ENCODE measurements at regions not wholly inside any gene's neighbourhood (a gene's known extent, or its start where the extent isn't known, plus 50 kb on each side); places are given as distances from the start of the nearest gene placed in this dataset.

DNA sequence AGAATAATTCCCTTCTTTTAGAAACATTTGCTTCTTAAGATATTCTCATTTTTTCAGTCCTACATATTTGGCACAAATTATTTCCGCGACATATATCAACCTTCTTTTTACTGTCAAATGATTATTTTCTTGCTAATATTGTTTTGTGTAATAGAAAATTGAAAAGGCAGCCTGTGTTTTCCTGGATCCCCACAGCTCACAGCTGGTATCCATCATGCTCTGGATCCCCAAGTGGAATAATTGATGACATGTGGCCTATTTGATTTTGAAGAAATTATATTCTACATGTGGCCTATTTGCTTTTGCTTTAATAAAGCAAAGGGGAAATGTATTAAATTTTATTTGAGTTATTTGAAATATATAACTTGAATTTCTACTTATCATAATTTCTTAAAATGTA is 199.4 kb upstream of the LUZP2 start:
- no peak for DNase-seq (ENCODE audit: low read depth in 2 of 2)
- no peak overlapping the region for H3K4me3 ChIP-seq (replicated peaks in 1 of 2; ENCODE audit: low read depth in 2 of 2, low read length in 2 of 2)
- TF ChIP-seq, protein P1, sequence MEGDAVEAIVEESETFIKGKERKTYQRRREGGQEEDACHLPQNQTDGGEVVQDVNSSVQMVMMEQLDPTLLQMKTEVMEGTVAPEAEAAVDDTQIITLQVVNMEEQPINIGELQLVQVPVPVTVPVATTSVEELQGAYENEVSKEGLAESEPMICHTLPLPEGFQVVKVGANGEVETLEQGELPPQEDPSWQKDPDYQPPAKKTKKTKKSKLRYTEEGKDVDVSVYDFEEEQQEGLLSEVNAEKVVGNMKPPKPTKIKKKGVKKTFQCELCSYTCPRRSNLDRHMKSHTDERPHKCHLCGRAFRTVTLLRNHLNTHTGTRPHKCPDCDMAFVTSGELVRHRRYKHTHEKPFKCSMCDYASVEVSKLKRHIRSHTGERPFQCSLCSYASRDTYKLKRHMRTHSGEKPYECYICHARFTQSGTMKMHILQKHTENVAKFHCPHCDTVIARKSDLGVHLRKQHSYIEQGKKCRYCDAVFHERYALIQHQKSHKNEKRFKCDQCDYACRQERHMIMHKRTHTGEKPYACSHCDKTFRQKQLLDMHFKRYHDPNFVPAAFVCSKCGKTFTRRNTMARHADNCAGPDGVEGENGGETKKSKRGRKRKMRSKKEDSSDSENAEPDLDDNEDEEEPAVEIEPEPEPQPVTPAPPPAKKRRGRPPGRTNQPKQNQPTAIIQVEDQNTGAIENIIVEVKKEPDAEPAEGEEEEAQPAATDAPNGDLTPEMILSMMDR (IDR thresholded peaks at IDR 0.05; ENCODE audit: low read depth, low read length): no peak

DNA sequence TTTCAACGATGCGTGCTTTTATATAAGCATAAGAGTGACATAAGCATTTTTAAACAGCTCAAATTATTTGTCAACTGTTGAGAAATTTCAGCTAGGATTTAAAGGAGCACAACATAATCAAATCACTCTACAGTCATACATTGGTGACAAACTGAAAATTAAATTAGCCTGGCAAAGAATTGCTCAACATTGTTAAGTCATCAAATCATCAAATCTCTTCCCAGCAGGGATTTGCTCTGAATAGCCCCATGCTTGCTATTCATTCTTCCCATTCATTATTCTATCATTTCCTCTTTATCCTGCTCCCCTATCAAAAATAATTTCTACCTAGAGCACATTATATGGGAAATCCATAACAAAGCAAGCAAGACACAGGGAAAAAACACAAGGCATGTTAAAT is 198.7 kb upstream of the LUZP2 start:
- DNase-seq (ENCODE audit: low read depth in 2 of 2): no peak
- H3K4me3 ChIP-seq (replicated peaks in 1 of 2; ENCODE audit: low read depth in 2 of 2, low read length in 2 of 2): no peak overlapping the region
- TF ChIP-seq, protein P1 (IDR thresholded peaks at IDR 0.05; ENCODE audit: low read depth, low read length): no peak

DNA sequence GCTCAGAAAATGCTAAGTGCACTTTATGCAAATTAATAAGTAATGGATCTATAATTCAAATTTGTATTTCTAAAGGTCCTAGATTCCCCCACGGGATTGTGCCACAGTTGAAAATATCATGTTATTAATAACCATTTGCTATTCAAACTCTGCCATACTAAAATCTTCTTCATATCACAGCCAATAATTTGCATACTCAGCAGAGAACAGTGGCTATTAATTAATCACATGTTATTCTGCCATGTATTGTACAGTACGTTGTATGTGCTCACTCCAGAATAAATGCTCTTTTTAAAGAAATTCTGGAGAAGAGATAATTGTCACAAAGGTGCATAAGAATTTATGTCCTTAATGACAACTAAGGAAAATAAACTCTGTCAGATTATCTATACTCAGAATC is 184.9 kb upstream of the LUZP2 start:
- no peak for DNase-seq (ENCODE audit: low read depth in 2 of 2)
- H3K4me3 ChIP-seq (replicated peaks in 1 of 2; ENCODE audit: low read depth in 2 of 2, low read length in 2 of 2): no peak overlapping the region
- TF ChIP-seq, protein P1 (IDR thresholded peaks at IDR 0.05; ENCODE audit: low read depth, low read length): no peak

DNA sequence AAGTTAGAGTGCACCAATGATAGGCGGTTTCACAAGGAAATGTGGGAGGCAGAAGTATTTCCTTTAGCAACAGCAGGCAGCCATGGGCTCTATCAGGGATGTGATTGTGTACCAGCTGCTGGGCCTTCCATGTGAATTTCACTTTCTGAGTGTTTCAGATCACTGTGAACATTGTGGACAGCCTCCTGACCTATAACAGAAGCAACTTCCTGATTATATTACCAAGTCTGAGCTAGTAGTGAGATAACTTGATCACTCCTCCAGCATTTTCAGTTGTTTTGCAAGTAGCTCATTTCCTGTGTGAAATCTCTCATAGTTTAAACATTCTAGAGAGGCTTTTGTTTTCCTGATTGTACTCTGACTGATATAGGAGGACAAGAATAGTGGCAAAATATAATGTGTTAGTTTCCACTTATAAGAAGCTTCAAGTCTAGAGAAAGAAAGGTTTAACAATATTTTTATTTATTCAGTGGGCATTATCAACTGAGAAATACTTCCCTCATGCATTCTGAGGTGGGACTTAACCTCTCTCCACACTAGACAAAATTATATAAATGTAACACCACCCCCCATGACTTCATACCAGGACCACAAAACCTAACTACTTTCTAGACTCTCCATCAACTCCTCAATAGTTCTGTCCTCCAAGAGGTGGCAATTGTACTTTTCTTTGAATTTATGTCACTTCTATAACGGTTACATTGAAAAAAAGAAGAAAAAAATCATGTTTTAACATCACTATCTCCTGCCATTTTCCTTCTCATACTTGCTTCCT is 184.2 kb upstream of the LUZP2 start:
- peak; percentile 36 to 84 for DNase-seq (ENCODE audit: low read depth in 2 of 2)
- TF ChIP-seq, protein P1 (IDR thresholded peaks at IDR 0.05; ENCODE audit: low read depth, low read length): no peak
- no peak overlapping the region for H3K4me3 ChIP-seq (replicated peaks in 1 of 2; ENCODE audit: low read depth in 2 of 2, low read length in 2 of 2)

DNA sequence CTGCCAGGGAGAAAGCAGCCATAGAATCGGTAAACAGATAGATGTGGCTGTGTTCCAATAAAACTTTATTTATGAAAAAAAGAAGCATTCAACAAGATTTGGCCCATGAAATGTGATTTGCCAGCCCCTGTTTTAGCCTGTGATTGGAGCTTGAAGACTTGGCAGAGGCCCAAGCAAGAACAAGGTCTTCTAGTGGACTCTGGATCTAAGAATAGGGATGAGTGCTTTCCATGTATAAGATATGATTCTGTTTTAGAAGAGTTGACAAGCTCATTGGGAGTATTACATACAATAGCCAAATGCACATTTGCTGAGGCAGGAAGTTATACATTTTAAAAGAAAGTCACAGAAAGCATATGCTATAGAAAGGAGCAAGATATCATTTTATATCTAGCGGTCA is 175.6 kb upstream of the LUZP2 start:
- H3K4me3 ChIP-seq (replicated peaks in 1 of 2; ENCODE audit: low read depth in 2 of 2, low read length in 2 of 2): no peak overlapping the region
- TF ChIP-seq, protein P1 (IDR thresholded peaks at IDR 0.05; ENCODE audit: low read depth, low read length): no peak
- no peak for DNase-seq (ENCODE audit: low read depth in 2 of 2)

DNA sequence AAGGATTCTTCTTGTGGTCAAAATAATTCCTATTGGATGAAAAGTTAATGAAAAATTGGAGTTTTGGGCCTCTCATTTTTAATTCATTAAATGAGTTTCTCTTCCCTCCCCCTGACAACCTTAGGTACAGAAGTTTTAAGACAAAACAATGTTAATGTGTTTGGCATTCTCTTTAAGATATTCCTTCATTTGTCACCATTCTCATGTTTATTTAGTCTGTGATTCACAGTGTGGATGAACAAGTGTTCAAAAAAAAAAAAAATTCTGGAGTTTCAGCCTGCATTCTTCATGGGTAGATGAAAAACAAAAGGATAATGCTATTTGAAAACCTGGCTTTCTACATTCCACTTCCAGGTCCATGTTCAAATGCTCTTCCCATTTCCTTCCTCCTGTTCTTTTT is 172.6 kb upstream of the LUZP2 start:
- DNase-seq (ENCODE audit: low read depth in 2 of 2): peak in 1 of 2 donors; percentile 15
- TF ChIP-seq, protein P1 (IDR thresholded peaks at IDR 0.05; ENCODE audit: low read depth, low read length): no peak
- no peak overlapping the region for H3K4me3 ChIP-seq (replicated peaks in 1 of 2; ENCODE audit: low read depth in 2 of 2, low read length in 2 of 2)

DNA sequence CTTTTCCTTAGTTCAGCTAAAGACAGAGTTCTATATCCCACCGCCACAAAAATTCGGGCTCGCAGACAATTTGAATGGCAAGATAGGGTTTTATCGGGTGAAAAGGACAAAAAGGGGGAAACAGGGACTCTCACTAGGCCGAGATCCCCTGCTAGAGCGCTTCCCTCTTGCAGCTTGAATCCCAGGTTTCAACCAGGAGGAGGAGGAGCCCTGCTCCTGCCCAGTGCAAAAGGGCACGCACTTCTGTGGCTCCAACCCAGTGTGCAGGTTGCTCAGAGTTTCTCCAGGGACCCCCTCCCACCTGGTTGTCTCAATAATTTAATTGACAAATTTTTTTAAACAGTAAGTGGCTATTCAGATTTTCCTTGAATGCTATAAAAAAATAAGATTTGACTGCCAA is 152.6 kb upstream of the LUZP2 start:
- TF ChIP-seq, protein P1 (IDR thresholded peaks at IDR 0.05; ENCODE audit: low read depth, low read length): no peak
- no peak for DNase-seq (ENCODE audit: low read depth in 2 of 2)
- H3K4me3 ChIP-seq (replicated peaks in 1 of 2; ENCODE audit: low read depth in 2 of 2, low read length in 2 of 2): no peak overlapping the region

All from cardiac fibroblast (primary cell).